ENCODE measurements at regions not wholly inside any gene's neighbourhood (a gene's known extent, or its start where the extent isn't known, plus 50 kb on each side); places are given as distances from the start of the nearest gene placed in this dataset.

GRCh38 chr13:106989876-106990275, 421.9 kb upstream of the ARGLU1 start:
- no peaks in the 10 kb centered on the region for H3K36me3 ChIP-seq (ENCODE audit: insufficient read depth, low read length)
- H3K4me3 ChIP-seq: peak overlapping the region; percentile 68
- H3K9ac ChIP-seq (ENCODE audit: insufficient read length): peak overlapping the region; percentile 34
- peak overlapping the region; percentile 97 for H3K27ac ChIP-seq
- TF ChIP-seq EZH2 (IDR thresholded peaks at IDR 0.05) (no peak), POLR2AphosphoS5 (IDR thresholded peaks at IDR 0.05; ENCODE audit: borderline replicate concordance, low read depth, low read length) (peak; percentile 36; the same call in 1 of the 2 replicates)
- peak; percentile 73 for DNase-seq (ENCODE audit: low read depth, low spot score)
- H3K9me3 ChIP-seq (ENCODE audit: low read depth, low read length): no peaks in the 10 kb centered on the region

GRCh38 chr13:106987427-106987785, 419.5 kb upstream of the ARGLU1 start:
- DNase-seq (ENCODE audit: low read depth, low spot score): no peak
- Histone ChIP-seq H3K9me3 (ENCODE audit: low read depth, low read length) (no peaks in the 10 kb centered on the region), H3K27ac (peak overlapping the region; percentile 61; the same call in 1 of the 2 replicates), H3K9ac (ENCODE audit: insufficient read length) (no peak overlapping the region), H3K36me3 (ENCODE audit: insufficient read depth, low read length) (no peaks in the 10 kb centered on the region), H3K4me3 (0 out of 2 replicates have a peak overlapping the region, but pooled peaks have one; percentile 7)
- TF ChIP-seq POLR2AphosphoS5 (IDR thresholded peaks at IDR 0.05; ENCODE audit: borderline replicate concordance, low read depth, low read length): no peak
- no peak for TF ChIP-seq EZH2 (IDR thresholded peaks at IDR 0.05)
- TF ChIP-seq FOXP2 (optimal IDR thresholded peaks at IDR 0.05; ENCODE audit: control extremely low read depth, extremely low read length, insufficient read depth): no peak

- Histone ChIP-seq H3K36me3 (ENCODE audit: insufficient read depth, low read length) (no peaks in the 10 kb centered on the region), H3K4me3 (0 out of 2 replicates have a peak overlapping the region, but pooled peaks have one; percentile 7), H3K9me3 (ENCODE audit: low read depth, low read length) (no peaks in the 10 kb centered on the region), H3K9ac (ENCODE audit: insufficient read length) (no peak overlapping the region), H3K27ac (peak overlapping the region; percentile 62; the same call in 1 of the 2 replicates)
- TF ChIP-seq POLR2AphosphoS5 (IDR thresholded peaks at IDR 0.05; ENCODE audit: borderline replicate concordance, low read depth, low read length): no peak
- no peak for TF ChIP-seq EZH2 (IDR thresholded peaks at IDR 0.05)
- no peak for TF ChIP-seq FOXP2 (optimal IDR thresholded peaks at IDR 0.05; ENCODE audit: control extremely low read depth, extremely low read length, insufficient read depth)
- peak; percentile 28 for DNase-seq (ENCODE audit: low read depth, low spot score)
Measured at GRCh38 chr13:106986687-106987426, 418.9 kb upstream of the ARGLU1 start.

GRCh38 chr13:106986033-106986484, 418.1 kb upstream of the ARGLU1 start:
- DNase-seq (ENCODE audit: low read depth, low spot score): no peak
- Histone ChIP-seq H3K9me3 (ENCODE audit: low read depth, low read length) (no peaks in the 10 kb centered on the region), H3K27ac (peak overlapping the region; percentile 62), H3K36me3 (ENCODE audit: insufficient read depth, low read length) (no peaks in the 10 kb centered on the region), H3K4me3 (peak overlapping the region; percentile 34; the same call in 1 of the 2 replicates), H3K9ac (ENCODE audit: insufficient read length) (no peak overlapping the region)
- TF ChIP-seq EZH2 (IDR thresholded peaks at IDR 0.05): no peak
- no peak for TF ChIP-seq FOXP2 (optimal IDR thresholded peaks at IDR 0.05; ENCODE audit: control extremely low read depth, extremely low read length, insufficient read depth)
- no peak for TF ChIP-seq POLR2AphosphoS5 (IDR thresholded peaks at IDR 0.05; ENCODE audit: borderline replicate concordance, low read depth, low read length)

GRCh38 chr13:106985481-106985880, 417.5 kb upstream of the ARGLU1 start:
- H3K27ac ChIP-seq: peak overlapping the region; percentile 62; the same call in 1 of the 2 replicates
- H3K36me3 ChIP-seq (ENCODE audit: insufficient read depth, low read length): no peaks in the 10 kb centered on the region
- H3K4me3 ChIP-seq: no peak overlapping the region
- TF ChIP-seq FOXP2 (optimal IDR thresholded peaks at IDR 0.05; ENCODE audit: control extremely low read depth, extremely low read length, insufficient read depth) (no peak), EZH2 (IDR thresholded peaks at IDR 0.05) (no peak)
- DNase-seq (ENCODE audit: low read depth, low spot score): no peak
- no peak overlapping the region for H3K9ac ChIP-seq (ENCODE audit: insufficient read length)
- H3K9me3 ChIP-seq (ENCODE audit: low read depth, low read length): no peaks in the 10 kb centered on the region

- no peak overlapping the region for H3K9ac ChIP-seq (ENCODE audit: insufficient read length)
- no peak for DNase-seq (ENCODE audit: low read depth, low spot score)
- H3K36me3 ChIP-seq (ENCODE audit: insufficient read depth, low read length): no peaks in the 10 kb centered on the region
- no peak overlapping the region for H3K4me3 ChIP-seq
- H3K27ac ChIP-seq: no peak overlapping the region
- H3K9me3 ChIP-seq (ENCODE audit: low read depth, low read length): no peaks in the 10 kb centered on the region
- TF ChIP-seq FOXP2 (optimal IDR thresholded peaks at IDR 0.05; ENCODE audit: control extremely low read depth, extremely low read length, insufficient read depth) (no peak), EZH2 (IDR thresholded peaks at IDR 0.05) (no peak), POLR2AphosphoS5 (IDR thresholded peaks at IDR 0.05; ENCODE audit: borderline replicate concordance, low read depth, low read length) (no peak)
Measured at GRCh38 chr13:106981051-106981450, 413.1 kb upstream of the ARGLU1 start.

GRCh38 chr13:106967391-106967790, 399.5 kb upstream of the ARGLU1 start:
- Histone ChIP-seq H3K36me3 (ENCODE audit: insufficient read depth, low read length) (no peaks in the 10 kb centered on the region), H3K9ac (ENCODE audit: insufficient read length) (no peak overlapping the region), H3K9me3 (ENCODE audit: low read depth, low read length) (no peaks in the 10 kb centered on the region), H3K4me3 (no peak overlapping the region), H3K27ac (no peak overlapping the region)
- no peak for TF ChIP-seq EZH2 (IDR thresholded peaks at IDR 0.05)
- DNase-seq (ENCODE audit: low read depth, low spot score): no peak

GRCh38 chr13:106963151-106963550, 395.2 kb upstream of the ARGLU1 start:
- Histone ChIP-seq H3K9me3 (ENCODE audit: low read depth, low read length) (no peaks in the 10 kb centered on the region), H3K27ac (no peak overlapping the region), H3K9ac (ENCODE audit: insufficient read length) (no peak overlapping the region), H3K4me3 (no peak overlapping the region), H3K36me3 (ENCODE audit: insufficient read depth, low read length) (no peaks in the 10 kb centered on the region)
- TF ChIP-seq EZH2 (IDR thresholded peaks at IDR 0.05) (no peak), FOXP2 (optimal IDR thresholded peaks at IDR 0.05; ENCODE audit: control extremely low read depth, extremely low read length, insufficient read depth) (no peak), POLR2AphosphoS5 (IDR thresholded peaks at IDR 0.05; ENCODE audit: borderline replicate concordance, low read depth, low read length) (no peak)
- no peak for DNase-seq (ENCODE audit: low read depth, low spot score)

- H3K4me3 ChIP-seq: no peak overlapping the region
- no peak for DNase-seq (ENCODE audit: low read depth, low spot score)
- H3K9ac ChIP-seq (ENCODE audit: insufficient read length): no peak overlapping the region
- H3K27ac ChIP-seq: no peak overlapping the region
- H3K36me3 ChIP-seq (ENCODE audit: insufficient read depth, low read length): no peaks in the 10 kb centered on the region
- TF ChIP-seq EZH2 (IDR thresholded peaks at IDR 0.05) (no peak), POLR2AphosphoS5 (IDR thresholded peaks at IDR 0.05; ENCODE audit: borderline replicate concordance, low read depth, low read length) (no peak), FOXP2 (optimal IDR thresholded peaks at IDR 0.05; ENCODE audit: control extremely low read depth, extremely low read length, insufficient read depth) (no peak)
- H3K9me3 ChIP-seq (ENCODE audit: low read depth, low read length): no peaks in the 10 kb centered on the region
Measured at GRCh38 chr13:106961651-106962050, 393.7 kb upstream of the ARGLU1 start.

All from SK-N-MC (cell line).